Osteoblast (primary cell): ENCODE measurements at regions not wholly inside any gene's neighbourhood (a gene's known extent, or its start where the extent isn't known, plus 50 kb on each side); places are given as distances from the start of the nearest gene placed in this dataset.

Experiments
- DNase-seq: peaks from one replicate; pipeline ENCODE4 v3.0.0; 2011; ENCODE audit warnings: low spot score, mixed read lengths; ENCODE audit not compliant: insufficient read length; ENCODE audit errors: missing footprints
- H2AFZ ChIP-seq: 2 replicates; pipeline ENCODE4 v1.6.0; 2011; ENCODE audit warnings: mild to moderate bottlenecking, low read length
- H3K27ac ChIP-seq: 2 replicates; pipeline ENCODE4 v1.5.1; 2011; ENCODE audit warnings: mild to moderate bottlenecking, low read depth, low read length, moderate library complexity
- H3K27me3 ChIP-seq: 2 replicates; pipeline ENCODE4 v1.6.0; 2012; ENCODE audit warnings: mild to moderate bottlenecking, control low read depth, inconsistent platforms, low read length, moderate library complexity; ENCODE audit not compliant: insufficient read depth
- H3K36me3 ChIP-seq: 2 replicates; pipeline ENCODE4 v1.5.1; 2011; ENCODE audit warnings: mild to moderate bottlenecking, low read length, control low read depth, moderate library complexity; ENCODE audit not compliant: insufficient read depth
- H3K4me1 ChIP-seq: 2 replicates; pipeline ENCODE4 v1.5.1; 2011; ENCODE audit warnings: mild to moderate bottlenecking, low read length, control low read depth, moderate library complexity; ENCODE audit not compliant: insufficient read depth
- H3K4me2 ChIP-seq: 2 replicates; pipeline ENCODE4 v1.6.0; 2011; ENCODE audit warnings: mild to moderate bottlenecking, low read length; ENCODE audit not compliant: insufficient read depth
- H3K4me3 ChIP-seq: fragments of 200-600 bp; sonication (generic); 3 replicates; pipeline ENCODE4 v1.5.1; 2012; ENCODE audit warnings: mild to moderate bottlenecking, low read length, inconsistent platforms; ENCODE audit not compliant: insufficient read depth
- H3K79me2 ChIP-seq: 2 replicates; pipeline ENCODE4 v1.6.0; 2012; ENCODE audit warnings: mild to moderate bottlenecking, low read length, control low read depth, inconsistent platforms; ENCODE audit not compliant: insufficient read depth
- H3K9me3 ChIP-seq: 2 replicates; pipeline ENCODE4 v1.5.1; 2011; ENCODE audit warnings: low read depth, low read length, control low read depth
- H4K20me1 ChIP-seq: 2 replicates; pipeline ENCODE4 v1.6.0; 2012; ENCODE audit warnings: mild to moderate bottlenecking, low read length, control low read depth; ENCODE audit not compliant: insufficient read depth
- TF ChIP-seq, protein P1 (sequence below): IDR thresholded peaks from 2 replicates; pipeline ENCODE4 v1.5.1; 2011; ENCODE audit warnings: mild to moderate bottlenecking, low read depth, low read length, moderate library complexity; ENCODE audit errors: extremely low read depth

GRCh38 chr1:79530476-79530875 lies 523.9 kb upstream of the ADGRL4 start:
- H3K4me2 ChIP-seq, result no peak overlapping the region
- TF ChIP-seq, protein P1, sequence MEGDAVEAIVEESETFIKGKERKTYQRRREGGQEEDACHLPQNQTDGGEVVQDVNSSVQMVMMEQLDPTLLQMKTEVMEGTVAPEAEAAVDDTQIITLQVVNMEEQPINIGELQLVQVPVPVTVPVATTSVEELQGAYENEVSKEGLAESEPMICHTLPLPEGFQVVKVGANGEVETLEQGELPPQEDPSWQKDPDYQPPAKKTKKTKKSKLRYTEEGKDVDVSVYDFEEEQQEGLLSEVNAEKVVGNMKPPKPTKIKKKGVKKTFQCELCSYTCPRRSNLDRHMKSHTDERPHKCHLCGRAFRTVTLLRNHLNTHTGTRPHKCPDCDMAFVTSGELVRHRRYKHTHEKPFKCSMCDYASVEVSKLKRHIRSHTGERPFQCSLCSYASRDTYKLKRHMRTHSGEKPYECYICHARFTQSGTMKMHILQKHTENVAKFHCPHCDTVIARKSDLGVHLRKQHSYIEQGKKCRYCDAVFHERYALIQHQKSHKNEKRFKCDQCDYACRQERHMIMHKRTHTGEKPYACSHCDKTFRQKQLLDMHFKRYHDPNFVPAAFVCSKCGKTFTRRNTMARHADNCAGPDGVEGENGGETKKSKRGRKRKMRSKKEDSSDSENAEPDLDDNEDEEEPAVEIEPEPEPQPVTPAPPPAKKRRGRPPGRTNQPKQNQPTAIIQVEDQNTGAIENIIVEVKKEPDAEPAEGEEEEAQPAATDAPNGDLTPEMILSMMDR, result no peak

GRCh38 chr1:79530055-79530454 lies 523.5 kb upstream of the ADGRL4 start:
- no peak overlapping the region for H3K4me3 ChIP-seq
- DNase-seq, result no peak
- no peak overlapping the region for H3K27ac ChIP-seq
- no peaks in the 10 kb centered on the region for H3K36me3 ChIP-seq
- TF ChIP-seq, protein P1, result no peak
- no peaks in the 10 kb centered on the region for H3K79me2 ChIP-seq
- peaks cover 2% of the 10 kb centered on the region for H3K9me3 ChIP-seq
- H3K27me3 ChIP-seq, result no peaks in the 10 kb centered on the region
- no peak overlapping the region for H2AFZ ChIP-seq
- no peaks in the 10 kb centered on the region for H3K4me1 ChIP-seq
- no peak overlapping the region for H3K4me2 ChIP-seq
- H4K20me1 ChIP-seq, result no peaks in the 10 kb centered on the region

More at GRCh38 chr1:79530476-79530875, 523.9 kb upstream of the ADGRL4 start:
- no peak overlapping the region for H2AFZ ChIP-seq
- H3K36me3 ChIP-seq, result no peaks in the 10 kb centered on the region
- no peaks in the 10 kb centered on the region for H3K27me3 ChIP-seq
- no peak overlapping the region for H3K4me3 ChIP-seq
- H3K4me1 ChIP-seq, result no peaks in the 10 kb centered on the region
- H3K9me3 ChIP-seq, result peaks cover 2% of the 10 kb centered on the region
- no peak overlapping the region for H3K27ac ChIP-seq
- DNase-seq, result no peak
- no peaks in the 10 kb centered on the region for H4K20me1 ChIP-seq
- H3K79me2 ChIP-seq, result no peaks in the 10 kb centered on the region

- no peak overlapping the region for H3K4me3 ChIP-seq
- no peak overlapping the region for H3K4me2 ChIP-seq
- no peaks in the 10 kb centered on the region for H3K27me3 ChIP-seq
- H3K4me1 ChIP-seq, result no peaks in the 10 kb centered on the region
- H3K9me3 ChIP-seq, result no peaks in the 10 kb centered on the region
- no peaks in the 10 kb centered on the region for H3K79me2 ChIP-seq
- no peaks in the 10 kb centered on the region for H4K20me1 ChIP-seq
- H2AFZ ChIP-seq, result no peak overlapping the region
- TF ChIP-seq, protein P1, result no peak
- H3K27ac ChIP-seq, result no peak overlapping the region
- no peak for DNase-seq
- no peaks in the 10 kb centered on the region for H3K36me3 ChIP-seq
Measured at GRCh38 chr1:79524126-79524525, 517.6 kb upstream of the ADGRL4 start.

DNA sequence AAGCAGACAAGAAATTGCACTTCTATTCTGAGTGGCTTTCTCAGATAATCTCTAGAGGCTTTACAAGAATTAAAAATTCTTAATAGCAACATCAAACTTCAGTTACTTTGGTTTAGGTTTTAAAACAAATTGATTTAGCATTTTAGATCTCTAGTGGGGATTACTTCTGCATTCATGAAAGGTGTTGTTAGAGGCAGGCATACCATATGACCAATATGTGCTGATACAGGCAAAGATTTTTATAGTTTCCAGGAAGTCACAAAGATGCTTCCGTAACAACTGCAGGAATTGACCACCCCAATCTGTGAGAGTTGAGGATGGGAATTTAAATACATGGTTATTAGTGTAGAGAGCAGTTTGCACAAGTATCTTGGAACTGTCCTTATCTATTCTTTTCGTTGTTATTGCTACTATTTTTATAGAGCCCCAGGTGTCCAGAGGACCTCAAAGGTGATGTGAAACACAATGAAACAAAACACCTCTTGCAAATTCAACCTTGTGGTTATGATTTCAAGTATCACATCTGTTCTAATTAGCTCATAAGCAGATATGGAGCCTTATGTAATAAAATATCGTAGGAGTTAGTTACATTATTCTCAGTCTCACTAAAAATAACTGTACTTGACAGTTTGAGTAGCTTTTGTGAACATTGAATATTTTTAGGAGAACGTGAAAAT lies 512.7 kb upstream of the ADGRL4 start:
- Histone ChIP-seq H3K27me3 (no peaks in the 10 kb centered on the region), H3K9me3 (no peaks in the 10 kb centered on the region), H3K4me3 (no peak overlapping the region), H3K36me3 (no peaks in the 10 kb centered on the region), H3K4me2 (no peak overlapping the region), H2AFZ (no peak overlapping the region), H4K20me1 (no peaks in the 10 kb centered on the region), H3K4me1 (no peaks in the 10 kb centered on the region), H3K79me2 (no peaks in the 10 kb centered on the region), H3K27ac (no peak overlapping the region)
- TF ChIP-seq, protein P1, result no peak
- DNase-seq, result no peak
